GM18867 (cell line): ENCODE measurements at regions not wholly inside any gene's neighbourhood (a gene's known extent, or its start where the extent isn't known, plus 50 kb on each side); places are given as distances from the start of the nearest gene placed in this dataset.
A peak's percentile ranks its signal among the peaks of the same experiment; 100 is the strongest.

Experiments
- ATAC-seq: cut with Tn5 transposase; IDR thresholded peaks from one replicate; pipeline ENCODE4 v1.9.1; 2021; ENCODE audit warnings: mild to moderate bottlenecking, moderate library complexity; ENCODE audit not compliant: unreplicated experiment

GRCh38 chr16:47806309-47806847 lies 345.2 kb downstream of the PHKB start:
- no peak for ATAC-seq

GRCh38 chr16:47787696-47788095 lies 326.6 kb downstream of the PHKB start:
- no peak for ATAC-seq

GRCh38 chr16:47781673-47782072 lies 320.5 kb downstream of the PHKB start:
- ATAC-seq = no peak

GRCh38 chr16:47780213-47780875 lies 319.2 kb downstream of the PHKB start:
- ATAC-seq = no peak

GRCh38 chr16:47779201-47780016 lies 318.3 kb downstream of the PHKB start:
- ATAC-seq = peak; percentile 54

- ATAC-seq = no peak
Observed at GRCh38 chr16:47778106-47778801, 317.1 kb downstream of the PHKB start.

GRCh38 chr16:47777220-47777619 lies 316.1 kb downstream of the PHKB start:
- no peak for ATAC-seq

- no peak for ATAC-seq
Observed at GRCh38 chr16:47774661-47775060, 313.5 kb downstream of the PHKB start.

GRCh38 chr16:47753659-47754058 lies 292.5 kb downstream of the PHKB start:
- no peak for ATAC-seq
